Chondrocyte (in vitro differentiated cells): ENCODE measurements at regions not wholly inside any gene's neighbourhood (a gene's known extent, or its start where the extent isn't known, plus 50 kb on each side); places are given as distances from the start of the nearest gene placed in this dataset.
"Not testable (repeated sequence)": the region's sequence is repeated elsewhere in the genome, so short reads cannot be mapped to it uniquely, and the experiment has no call there.

ENCODE experiments used
- DNase-seq: peaks from one replicate; pipeline ENCODE4 v3.0.0; 2021; ENCODE audit warnings: mixed read lengths, low spot score
- H3K27ac Mint-ChIP-seq: one replicate; pipeline ENCODE4 v1.8.0; 2021; ENCODE audit warnings: mild to moderate bottlenecking, moderate library complexity, mixed read lengths; ENCODE audit not compliant: unreplicated experiment
- H3K27me3 Mint-ChIP-seq: 2 replicates; pipeline ENCODE4 v1.8.0; 2021; ENCODE audit warnings: low read depth, mixed read lengths
- H3K36me3 Mint-ChIP-seq: 2 replicates; pipeline ENCODE4 v1.8.0; 2021; ENCODE audit warnings: low read depth, mixed read lengths
- H3K4me1 Mint-ChIP-seq: 2 replicates; pipeline ENCODE4 v1.8.0; 2021; ENCODE audit warnings: low read depth, mild to moderate bottlenecking, mixed read lengths
- H3K4me3 Mint-ChIP-seq: one replicate; pipeline ENCODE4 v1.8.0; 2021; ENCODE audit warnings: mild to moderate bottlenecking, moderate library complexity, mixed read lengths; ENCODE audit not compliant: unreplicated experiment
- H3K9me3 Mint-ChIP-seq: 2 replicates; pipeline ENCODE4 v1.8.0; 2021; ENCODE audit warnings: low read depth, mixed read lengths
- CTCF ChIP-seq: fragments of 200-600 bp; sonication (generic); IDR thresholded peaks from 2 replicates; pipeline ENCODE4 v1.5.0; 2021; ENCODE audit warnings: antibody characterized with exemption, mild to moderate bottlenecking, moderate library complexity

- Mint-ChIP-seq H3K36me3 (peaks cover 2% of the 10 kb centered on the region), H3K27ac (no peak overlapping the region), H3K27me3 (peaks cover 1% of the 10 kb centered on the region), H3K4me3 (no peak overlapping the region), H3K9me3 (peaks cover 6% of the 10 kb centered on the region), H3K4me1 (no peaks in the 10 kb centered on the region)
- DNase-seq = no peak
- no peak for TF ChIP-seq CTCF
These were observed 474.7 kb downstream of the DIRAS2 start for GRCh38 chr9:90167914-90168313.

- H3K27ac Mint-ChIP-seq = no peak overlapping the region
- H3K4me3 Mint-ChIP-seq = no peak overlapping the region
- H3K36me3 Mint-ChIP-seq = peaks cover 2% of the 10 kb centered on the region
- H3K4me1 Mint-ChIP-seq = no peaks in the 10 kb centered on the region
- DNase-seq = no peak
- TF ChIP-seq CTCF = no peak
- H3K27me3 Mint-ChIP-seq = peaks cover 1% of the 10 kb centered on the region
- H3K9me3 Mint-ChIP-seq = peaks cover 6% of the 10 kb centered on the region
These were observed 473.1 kb downstream of the DIRAS2 start for GRCh38 chr9:90169490-90169889.

GRCh38 chr9:90173935-90174334 is 468.7 kb downstream of the DIRAS2 start:
- not testable (repeated sequence) for H3K27ac Mint-ChIP-seq, H3K4me3 Mint-ChIP-seq, H3K36me3 Mint-ChIP-seq, H3K27me3 Mint-ChIP-seq, H3K4me1 Mint-ChIP-seq, H3K9me3 Mint-ChIP-seq, DNase-seq

- H3K4me3 Mint-ChIP-seq, DNase-seq, H3K4me1 Mint-ChIP-seq, H3K9me3 Mint-ChIP-seq, H3K27me3 Mint-ChIP-seq, H3K27ac Mint-ChIP-seq, H3K36me3 Mint-ChIP-seq: not testable (repeated sequence)
These were observed 468.3 kb downstream of the DIRAS2 start for GRCh38 chr9:90174346-90174745.

GRCh38 chr9:90175257-90175656 is 467.4 kb downstream of the DIRAS2 start:
- peaks cover under 1% of the 10 kb centered on the region for H3K27me3 Mint-ChIP-seq
- H3K36me3 Mint-ChIP-seq = peaks cover 2% of the 10 kb centered on the region
- TF ChIP-seq CTCF = no peak
- no peak for DNase-seq
- no peaks in the 10 kb centered on the region for H3K4me1 Mint-ChIP-seq
- peaks cover 6% of the 10 kb centered on the region for H3K9me3 Mint-ChIP-seq
- H3K27ac Mint-ChIP-seq = no peak overlapping the region
- H3K4me3 Mint-ChIP-seq = no peak overlapping the region

- TF ChIP-seq CTCF = no peak
- Mint-ChIP-seq H3K4me1 (no peaks in the 10 kb centered on the region), H3K4me3 (no peak overlapping the region), H3K9me3 (peaks cover 4% of the 10 kb centered on the region), H3K27me3 (peaks cover 5% of the 10 kb centered on the region), H3K36me3 (peaks cover under 1% of the 10 kb centered on the region), H3K27ac (no peak overlapping the region)
- no peak for DNase-seq
These were observed 466.8 kb downstream of the DIRAS2 start for GRCh38 chr9:90175865-90176264.
